CD4-positive, alpha-beta T cell treated with Interleukin-15 for 4 hours (primary cell): ENCODE measurements at regions not wholly inside any gene's neighbourhood (a gene's known extent, or its start where the extent isn't known, plus 50 kb on each side); places are given as distances from the start of the nearest gene placed in this dataset.
"Not testable (repeated sequence)": the region's sequence is repeated elsewhere in the genome, so short reads cannot be mapped to it uniquely, and the experiment has no call there.

Experiments used
- DNase-seq: peaks from one replicate; pipeline ENCODE4 v3.0.0-alpha.2; 2020; ENCODE audit warnings: low spot score

GRCh38 chrY:21033363-21033762 lies 277.5 kb downstream of the RPS4Y2 start:
- no peak for DNase-seq

GRCh38 chrY:21034151-21035061 lies 278.5 kb downstream of the RPS4Y2 start:
- peak; percentile 19 for DNase-seq

- DNase-seq = not testable (repeated sequence)
These were observed 281.5 kb downstream of the RPS4Y2 start for GRCh38 chrY:21037398-21037797.

GRCh38 chrY:21039811-21040210 lies 283.9 kb downstream of the RPS4Y2 start:
- DNase-seq = no peak

GRCh38 chrY:21040711-21041110 lies 284.8 kb downstream of the RPS4Y2 start:
- DNase-seq = not testable (repeated sequence)

GRCh38 chrY:21073079-21073478 lies 317.2 kb downstream of the RPS4Y2 start:
- no peak for DNase-seq

- DNase-seq = no peak
These were observed 317.8 kb downstream of the RPS4Y2 start for GRCh38 chrY:21073641-21074260.

- DNase-seq = no peak
These were observed 319.8 kb downstream of the RPS4Y2 start for GRCh38 chrY:21075658-21076057.

- DNase-seq = no peak
These were observed 323.8 kb downstream of the RPS4Y2 start for GRCh38 chrY:21079670-21080069.

- no peak for DNase-seq
These were observed 326.0 kb downstream of the RPS4Y2 start for GRCh38 chrY:21081640-21082611.

GRCh38 chrY:21082639-21083038 lies 326.7 kb downstream of the RPS4Y2 start:
- no peak for DNase-seq

- DNase-seq = no peak
These were observed 336.0 kb downstream of the RPS4Y2 start for GRCh38 chrY:21091909-21092308.

GRCh38 chrY:21102507-21102906 lies 346.6 kb downstream of the RPS4Y2 start:
- no peak for DNase-seq

- no peak for DNase-seq
These were observed 348.0 kb downstream of the RPS4Y2 start for GRCh38 chrY:21103885-21104284.

GRCh38 chrY:21105529-21105928 lies 349.6 kb downstream of the RPS4Y2 start:
- no peak for DNase-seq

- DNase-seq = no peak
These were observed 355.4 kb downstream of the RPS4Y2 start for GRCh38 chrY:21111313-21111712.

GRCh38 chrY:21121065-21121464 lies 365.2 kb downstream of the RPS4Y2 start:
- no peak for DNase-seq

- DNase-seq = no peak
These were observed 375.5 kb upstream of the RBMY1B start for GRCh38 chrY:21135591-21135990.

- DNase-seq = no peak
These were observed 372.9 kb upstream of the RBMY1B start for GRCh38 chrY:21138056-21138758.

GRCh38 chrY:21146331-21146730 lies 364.8 kb upstream of the RBMY1B start:
- no peak for DNase-seq

- DNase-seq = no peak
These were observed 361.2 kb upstream of the RBMY1B start for GRCh38 chrY:21149971-21150370.

GRCh38 chrY:21169821-21170220 lies 341.3 kb upstream of the RBMY1B start:
- DNase-seq = no peak
